ENCODE measurements at regions not wholly inside any gene's neighbourhood (a gene's known extent, or its start where the extent isn't known, plus 50 kb on each side); places are given as distances from the start of the nearest gene placed in this dataset.

DNA sequence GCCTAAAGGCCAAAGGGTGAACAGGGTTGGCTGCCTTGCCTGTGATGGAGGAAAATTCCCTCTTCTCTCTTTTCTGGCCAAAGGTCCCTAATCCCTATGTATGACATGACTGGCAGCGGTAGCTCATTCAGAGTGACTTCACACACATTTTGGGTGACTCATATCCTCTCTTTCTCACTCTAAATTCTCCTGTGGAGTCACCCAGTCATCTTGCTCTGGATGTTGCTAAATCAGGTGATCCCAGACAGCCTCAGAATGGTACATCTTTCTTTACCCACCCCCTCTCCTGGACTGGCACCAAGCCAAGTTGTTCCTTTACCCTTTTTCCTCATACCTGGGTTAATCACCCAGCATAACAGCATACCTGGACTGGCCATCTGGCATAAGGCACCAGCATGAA is 77.2 kb downstream of the NEURL3 start:
- no peak overlapping the region for H3K4me3 ChIP-seq (replicated peaks; ENCODE audit: insufficient read depth, low read length)
- TF ChIP-seq GABPA (IDR thresholded peaks at IDR 0.05; ENCODE audit: low read depth): no peak
- no peak for TF ChIP-seq POLR2AphosphoS5 (IDR thresholded peaks at IDR 0.05; ENCODE audit: low read depth)
- no peak for TF ChIP-seq SPI1 (IDR thresholded peaks at IDR 0.05; ENCODE audit: borderline replicate concordance, low read depth)
- DNase-seq (ENCODE audit: low read depth in 1 of 2, low spot score in 1 of 2): no peak
- no peak overlapping the region for H3K27ac ChIP-seq (replicated peaks)
- H3K27me3 ChIP-seq (ENCODE audit: insufficient read depth, poor library complexity, severe bottlenecking): no peaks in the 10 kb centered on the region

DNA sequence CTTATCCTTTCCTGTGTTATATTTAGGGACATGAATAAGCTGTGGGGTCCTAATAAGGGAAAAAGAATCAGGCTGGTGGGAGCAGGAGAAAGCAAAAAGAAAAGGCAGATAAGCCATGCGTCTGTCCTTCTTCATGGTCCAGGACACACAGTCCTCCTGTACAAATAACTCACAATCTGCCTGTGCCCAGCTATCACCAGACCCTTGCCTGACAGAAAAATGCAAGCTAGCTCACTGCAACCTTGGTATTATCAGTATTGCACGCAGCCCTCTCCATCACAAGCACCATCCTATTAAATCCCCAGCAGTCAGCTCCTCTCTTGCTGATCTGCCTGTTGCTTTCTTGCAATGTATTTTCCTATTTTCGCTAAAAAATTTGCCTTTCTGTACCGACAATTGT is 78.0 kb downstream of the NEURL3 start:
- Histone ChIP-seq H3K4me3 (replicated peaks; ENCODE audit: insufficient read depth, low read length) (no peak overlapping the region), H3K27me3 (ENCODE audit: insufficient read depth, poor library complexity, severe bottlenecking) (no peaks in the 10 kb centered on the region), H3K27ac (replicated peaks) (no peak overlapping the region)
- DNase-seq (ENCODE audit: low read depth in 1 of 2, low spot score in 1 of 2): no peak
- TF ChIP-seq, protein P1, sequence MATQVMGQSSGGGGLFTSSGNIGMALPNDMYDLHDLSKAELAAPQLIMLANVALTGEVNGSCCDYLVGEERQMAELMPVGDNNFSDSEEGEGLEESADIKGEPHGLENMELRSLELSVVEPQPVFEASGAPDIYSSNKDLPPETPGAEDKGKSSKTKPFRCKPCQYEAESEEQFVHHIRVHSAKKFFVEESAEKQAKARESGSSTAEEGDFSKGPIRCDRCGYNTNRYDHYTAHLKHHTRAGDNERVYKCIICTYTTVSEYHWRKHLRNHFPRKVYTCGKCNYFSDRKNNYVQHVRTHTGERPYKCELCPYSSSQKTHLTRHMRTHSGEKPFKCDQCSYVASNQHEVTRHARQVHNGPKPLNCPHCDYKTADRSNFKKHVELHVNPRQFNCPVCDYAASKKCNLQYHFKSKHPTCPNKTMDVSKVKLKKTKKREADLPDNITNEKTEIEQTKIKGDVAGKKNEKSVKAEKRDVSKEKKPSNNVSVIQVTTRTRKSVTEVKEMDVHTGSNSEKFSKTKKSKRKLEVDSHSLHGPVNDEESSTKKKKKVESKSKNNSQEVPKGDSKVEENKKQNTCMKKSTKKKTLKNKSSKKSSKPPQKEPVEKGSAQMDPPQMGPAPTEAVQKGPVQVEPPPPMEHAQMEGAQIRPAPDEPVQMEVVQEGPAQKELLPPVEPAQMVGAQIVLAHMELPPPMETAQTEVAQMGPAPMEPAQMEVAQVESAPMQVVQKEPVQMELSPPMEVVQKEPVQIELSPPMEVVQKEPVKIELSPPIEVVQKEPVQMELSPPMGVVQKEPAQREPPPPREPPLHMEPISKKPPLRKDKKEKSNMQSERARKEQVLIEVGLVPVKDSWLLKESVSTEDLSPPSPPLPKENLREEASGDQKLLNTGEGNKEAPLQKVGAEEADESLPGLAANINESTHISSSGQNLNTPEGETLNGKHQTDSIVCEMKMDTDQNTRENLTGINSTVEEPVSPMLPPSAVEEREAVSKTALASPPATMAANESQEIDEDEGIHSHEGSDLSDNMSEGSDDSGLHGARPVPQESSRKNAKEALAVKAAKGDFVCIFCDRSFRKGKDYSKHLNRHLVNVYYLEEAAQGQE (IDR thresholded peaks at IDR 0.05; ENCODE audit: insufficient replicate concordance, low read depth): no peak
- no peak for TF ChIP-seq SPI1 (IDR thresholded peaks at IDR 0.05; ENCODE audit: borderline replicate concordance, low read depth)

DNA sequence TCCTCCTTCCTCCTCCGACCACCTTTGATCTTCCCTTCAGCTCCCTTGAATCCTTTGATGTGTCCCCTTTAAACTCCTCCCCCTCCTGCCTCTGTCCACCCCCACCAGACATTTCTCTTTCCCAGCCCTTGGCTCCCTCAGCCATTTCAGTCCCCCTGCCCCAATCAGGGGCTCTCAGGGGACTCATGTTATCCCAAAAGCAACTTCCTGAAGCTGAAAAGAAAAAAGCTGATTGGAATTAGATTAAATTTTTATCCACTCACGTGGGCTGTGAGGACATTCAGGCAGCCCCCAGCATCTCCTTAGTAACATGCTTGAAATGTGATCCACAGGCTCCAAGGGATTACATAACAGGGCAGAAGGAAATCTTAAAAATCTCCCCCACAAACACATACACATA is 81.3 kb downstream of the NEURL3 start:
- TF ChIP-seq POLR2AphosphoS5 (IDR thresholded peaks at IDR 0.05; ENCODE audit: low read depth): no peak
- TF ChIP-seq, protein P1 (IDR thresholded peaks at IDR 0.05; ENCODE audit: insufficient replicate concordance, low read depth): no peak
- no peak for TF ChIP-seq SPI1 (IDR thresholded peaks at IDR 0.05; ENCODE audit: borderline replicate concordance, low read depth)
- TF ChIP-seq, protein P2, sequence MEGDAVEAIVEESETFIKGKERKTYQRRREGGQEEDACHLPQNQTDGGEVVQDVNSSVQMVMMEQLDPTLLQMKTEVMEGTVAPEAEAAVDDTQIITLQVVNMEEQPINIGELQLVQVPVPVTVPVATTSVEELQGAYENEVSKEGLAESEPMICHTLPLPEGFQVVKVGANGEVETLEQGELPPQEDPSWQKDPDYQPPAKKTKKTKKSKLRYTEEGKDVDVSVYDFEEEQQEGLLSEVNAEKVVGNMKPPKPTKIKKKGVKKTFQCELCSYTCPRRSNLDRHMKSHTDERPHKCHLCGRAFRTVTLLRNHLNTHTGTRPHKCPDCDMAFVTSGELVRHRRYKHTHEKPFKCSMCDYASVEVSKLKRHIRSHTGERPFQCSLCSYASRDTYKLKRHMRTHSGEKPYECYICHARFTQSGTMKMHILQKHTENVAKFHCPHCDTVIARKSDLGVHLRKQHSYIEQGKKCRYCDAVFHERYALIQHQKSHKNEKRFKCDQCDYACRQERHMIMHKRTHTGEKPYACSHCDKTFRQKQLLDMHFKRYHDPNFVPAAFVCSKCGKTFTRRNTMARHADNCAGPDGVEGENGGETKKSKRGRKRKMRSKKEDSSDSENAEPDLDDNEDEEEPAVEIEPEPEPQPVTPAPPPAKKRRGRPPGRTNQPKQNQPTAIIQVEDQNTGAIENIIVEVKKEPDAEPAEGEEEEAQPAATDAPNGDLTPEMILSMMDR (IDR thresholded peaks at IDR 0.05; ENCODE audit: insufficient read depth, low read length): no peak
- TF ChIP-seq GABPA (IDR thresholded peaks at IDR 0.05; ENCODE audit: low read depth): no peak
- Histone ChIP-seq H3K27me3 (ENCODE audit: insufficient read depth, poor library complexity, severe bottlenecking) (no peaks in the 10 kb centered on the region), H3K4me3 (replicated peaks; ENCODE audit: insufficient read depth, low read length) (no peak overlapping the region), H3K27ac (replicated peaks) (no peak overlapping the region)
- no peak for DNase-seq (ENCODE audit: low read depth in 1 of 2, low spot score in 1 of 2)
